ENCODE measurements at regions not wholly inside any gene's neighbourhood (a gene's known extent, or its start where the extent isn't known, plus 50 kb on each side); places are given as distances from the start of the nearest gene placed in this dataset.

- no peak for DNase-seq (ENCODE audit: low spot score)
Observed at GRCh38 chr2:81942876-81943275, 1638.3 kb upstream of the LRRTM1 start.

- no peak for DNase-seq (ENCODE audit: low spot score)
Observed at GRCh38 chr2:81942136-81942680, 1637.7 kb upstream of the LRRTM1 start.

GRCh38 chr2:81940266-81940955 lies 1635.9 kb upstream of the LRRTM1 start:
- DNase-seq (ENCODE audit: low spot score): no peak

GRCh38 chr2:81937944-81938343 lies 1633.4 kb upstream of the LRRTM1 start:
- DNase-seq (ENCODE audit: low spot score): no peak

- no peak for DNase-seq (ENCODE audit: low spot score)
Observed at GRCh38 chr2:81903534-81903933, 1599.0 kb upstream of the LRRTM1 start.

GRCh38 chr2:81901017-81901416 lies 1596.5 kb upstream of the LRRTM1 start:
- no peak for DNase-seq (ENCODE audit: low spot score)

GRCh38 chr2:81895620-81896250 lies 1591.2 kb upstream of the LRRTM1 start:
- no peak for DNase-seq (ENCODE audit: low spot score)

GRCh38 chr2:81894451-81894990 lies 1590.0 kb upstream of the LRRTM1 start:
- DNase-seq (ENCODE audit: low spot score): no peak

- DNase-seq (ENCODE audit: low spot score): no peak
Observed at GRCh38 chr2:81876624-81877023, 1572.1 kb upstream of the LRRTM1 start.

- no peak for DNase-seq (ENCODE audit: low spot score)
Observed at GRCh38 chr2:81872006-81872405, 1567.5 kb upstream of the LRRTM1 start.

- DNase-seq (ENCODE audit: low spot score): no peak
Observed at GRCh38 chr2:81870119-81870518, 1565.6 kb upstream of the LRRTM1 start.

- no peak for DNase-seq (ENCODE audit: low spot score)
Observed at GRCh38 chr2:81858998-81859397, 1554.4 kb upstream of the LRRTM1 start.

GRCh38 chr2:81853341-81853740 lies 1548.8 kb upstream of the LRRTM1 start:
- no peak for DNase-seq (ENCODE audit: low spot score)

GRCh38 chr2:81852651-81853050 lies 1548.1 kb upstream of the LRRTM1 start:
- no peak for DNase-seq (ENCODE audit: low spot score)

- no peak for DNase-seq (ENCODE audit: low spot score)
Observed at GRCh38 chr2:81839780-81840179, 1535.2 kb upstream of the LRRTM1 start.

- DNase-seq (ENCODE audit: low spot score): no peak
Observed at GRCh38 chr2:81835321-81836000, 1530.9 kb upstream of the LRRTM1 start.

GRCh38 chr2:81786811-81787210 lies 1482.3 kb upstream of the LRRTM1 start:
- no peak for DNase-seq (ENCODE audit: low spot score)

- DNase-seq (ENCODE audit: low spot score): no peak
Observed at GRCh38 chr2:81767187-81767912, 1462.8 kb upstream of the LRRTM1 start.

- no peak for DNase-seq (ENCODE audit: low spot score)
Observed at GRCh38 chr2:81747481-81748070, 1443.0 kb upstream of the LRRTM1 start.

GRCh38 chr2:81739966-81740365 lies 1435.4 kb upstream of the LRRTM1 start:
- DNase-seq (ENCODE audit: low spot score): no peak

GRCh38 chr2:81734981-81735380 lies 1430.4 kb upstream of the LRRTM1 start:
- DNase-seq (ENCODE audit: low spot score): no peak

GRCh38 chr2:81714817-81715216 lies 1410.3 kb upstream of the LRRTM1 start:
- DNase-seq (ENCODE audit: low spot score): no peak

Measured in hematopoietic multipotent progenitor cell treated with erythropoietin and hydrocortisone succinate and interleukin-3 and kit ligand, for 15 days (in vitro differentiated cells).